ENCODE measurements at regions not wholly inside any gene's neighbourhood (a gene's known extent, or its start where the extent isn't known, plus 50 kb on each side); places are given as distances from the start of the nearest gene placed in this dataset.
"Not testable (repeated sequence)": the region's sequence is repeated elsewhere in the genome, so short reads cannot be mapped to it uniquely, and the experiment has no call there.

- Mint-ChIP-seq H3K4me3 (ENCODE audit: low read depth, unreplicated experiment) (no peak overlapping the region), H3K9me3 (ENCODE audit: low read depth, unreplicated experiment) (no peaks in the 10 kb centered on the region), H3K4me1 (ENCODE audit: low read depth, unreplicated experiment) (no peaks in the 10 kb centered on the region), H3K27me3 (ENCODE audit: unreplicated experiment) (no peaks in the 10 kb centered on the region), H3K36me3 (ENCODE audit: insufficient read depth, unreplicated experiment) (no peaks in the 10 kb centered on the region), H3K27ac (ENCODE audit: unreplicated experiment) (no peak overlapping the region)
- DNase-seq, result no peak
- TF ChIP-seq CTCF (IDR thresholded peaks at IDR 0.05; ENCODE audit: unreplicated experiment), result no peak
- no TSS peak for BruUV-seq (replicated peaks)
- CTCF ChIA-PET, result no interaction called here
- intact Hi-C loops (cut with micrococcal nuclease; ENCODE audit: unreplicated experiment), result no loop called here
Measured at GRCh38 chr9:107780960-107781359, 291.4 kb upstream of the KLF4 start.

DNA sequence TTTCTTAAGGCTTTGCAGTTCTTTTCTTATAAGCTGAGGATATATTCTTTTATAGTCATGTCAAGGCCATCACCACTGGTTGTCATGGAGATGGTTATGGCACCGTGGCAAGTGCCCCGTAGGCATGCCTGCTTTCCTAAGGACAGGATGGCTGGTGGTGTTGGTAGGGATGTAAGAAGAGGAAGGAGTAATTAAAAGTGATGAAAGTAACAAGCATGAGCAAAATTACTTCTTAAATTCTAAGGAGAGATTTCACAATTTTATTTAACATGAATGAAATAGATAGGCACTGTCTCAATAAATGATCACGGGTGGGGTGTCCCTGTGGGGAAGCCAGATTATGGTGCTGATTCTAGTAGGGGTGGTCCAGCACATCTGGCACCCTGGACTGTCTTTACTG, 290.2 kb upstream of the KLF4 start:
- intact Hi-C loops (cut with micrococcal nuclease; ENCODE audit: unreplicated experiment), result no loop called here
- DNase-seq, result no peak
- no peak overlapping the region for H3K27ac Mint-ChIP-seq (ENCODE audit: unreplicated experiment)
- no peaks in the 10 kb centered on the region for H3K27me3 Mint-ChIP-seq (ENCODE audit: unreplicated experiment)
- no peaks in the 10 kb centered on the region for H3K4me1 Mint-ChIP-seq (ENCODE audit: low read depth, unreplicated experiment)
- no peaks in the 10 kb centered on the region for H3K36me3 Mint-ChIP-seq (ENCODE audit: insufficient read depth, unreplicated experiment)
- BruUV-seq (replicated peaks), result no TSS peak
- H3K4me3 Mint-ChIP-seq (ENCODE audit: low read depth, unreplicated experiment), result no peak overlapping the region
- no peaks in the 10 kb centered on the region for H3K9me3 Mint-ChIP-seq (ENCODE audit: low read depth, unreplicated experiment)
- no peak for TF ChIP-seq CTCF (IDR thresholded peaks at IDR 0.05; ENCODE audit: unreplicated experiment)
- CTCF ChIA-PET, result no interaction called here

DNA sequence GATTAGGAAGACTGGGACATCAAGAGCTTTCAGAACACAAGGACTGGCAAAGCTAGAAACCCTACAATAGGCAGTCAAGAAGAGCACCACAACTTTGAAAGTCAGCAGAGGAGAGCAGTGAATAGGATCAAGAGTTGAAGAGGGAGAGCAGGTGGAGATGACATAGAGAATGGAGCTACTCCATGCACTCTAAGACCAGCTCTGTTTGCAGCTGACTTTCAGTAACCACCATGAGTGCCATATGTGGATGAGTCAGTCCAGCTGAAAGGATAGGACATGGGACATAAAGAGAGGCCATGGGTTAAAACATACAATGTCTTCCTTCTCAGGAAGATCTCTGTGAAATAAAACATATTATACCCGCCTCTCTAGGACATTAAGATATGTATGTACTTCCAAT, 289.1 kb upstream of the KLF4 start:
- Mint-ChIP-seq H3K4me3 (ENCODE audit: low read depth, unreplicated experiment) (no peak overlapping the region), H3K4me1 (ENCODE audit: low read depth, unreplicated experiment) (no peaks in the 10 kb centered on the region), H3K27ac (ENCODE audit: unreplicated experiment) (no peak overlapping the region), H3K36me3 (ENCODE audit: insufficient read depth, unreplicated experiment) (no peaks in the 10 kb centered on the region), H3K27me3 (ENCODE audit: unreplicated experiment) (no peaks in the 10 kb centered on the region), H3K9me3 (ENCODE audit: low read depth, unreplicated experiment) (no peaks in the 10 kb centered on the region)
- no peak for DNase-seq
- no peak for TF ChIP-seq CTCF (IDR thresholded peaks at IDR 0.05; ENCODE audit: unreplicated experiment)
- intact Hi-C loops (cut with micrococcal nuclease; ENCODE audit: unreplicated experiment), result no loop called here
- no TSS peak for BruUV-seq (replicated peaks)
- CTCF ChIA-PET, result no interaction called here

DNA sequence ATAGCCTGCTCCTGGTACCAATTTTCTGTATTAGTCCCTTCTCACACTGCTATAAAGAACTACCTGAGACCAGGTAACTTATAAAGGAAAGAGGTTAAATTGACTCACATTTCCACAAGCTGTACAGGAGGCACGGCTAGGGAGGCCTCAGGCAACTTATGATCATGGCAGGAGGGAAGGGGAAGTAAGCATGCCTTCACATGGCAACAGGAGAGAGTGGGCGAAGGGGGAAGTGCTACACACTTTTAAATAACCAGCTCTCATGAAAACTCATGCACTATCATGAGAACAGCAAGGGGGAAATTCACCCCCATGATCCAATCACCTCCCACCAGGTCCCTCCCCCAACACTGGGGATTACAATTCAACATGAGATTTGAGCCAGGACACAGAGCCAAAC, 284.5 kb upstream of the KLF4 start:
- intact Hi-C loops (cut with micrococcal nuclease; ENCODE audit: unreplicated experiment); H3K27me3 Mint-ChIP-seq (ENCODE audit: unreplicated experiment); DNase-seq; CTCF ChIA-PET; BruUV-seq (replicated peaks); H3K4me1 Mint-ChIP-seq (ENCODE audit: low read depth, unreplicated experiment); H3K9me3 Mint-ChIP-seq (ENCODE audit: low read depth, unreplicated experiment); H3K4me3 Mint-ChIP-seq (ENCODE audit: low read depth, unreplicated experiment); H3K27ac Mint-ChIP-seq (ENCODE audit: unreplicated experiment); H3K36me3 Mint-ChIP-seq (ENCODE audit: insufficient read depth, unreplicated experiment): not testable (repeated sequence)

DNA sequence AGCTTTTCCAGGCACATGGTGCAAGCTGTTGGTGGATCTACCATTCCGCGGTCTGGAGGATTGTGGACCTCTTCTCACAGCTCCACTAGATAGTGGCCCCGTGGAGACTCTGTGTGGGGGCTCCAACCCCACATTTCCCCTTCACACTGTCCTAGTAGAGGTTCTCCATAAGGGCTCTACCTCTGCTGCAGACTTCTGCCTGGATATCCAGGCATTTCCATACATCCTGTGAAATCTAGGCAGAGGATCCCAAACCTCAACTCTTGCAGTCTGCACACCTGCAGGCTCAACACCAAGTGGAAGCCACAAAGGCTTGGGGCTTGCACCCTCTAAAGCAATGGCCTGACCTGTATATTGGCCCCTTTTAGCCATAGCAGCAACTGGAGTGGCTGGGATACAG, 283.4 kb upstream of the KLF4 start:
- intact Hi-C loops (cut with micrococcal nuclease; ENCODE audit: unreplicated experiment), result no loop called here
- no peak for DNase-seq
- CTCF ChIA-PET, result no interaction called here
- Mint-ChIP-seq H3K27me3 (ENCODE audit: unreplicated experiment) (no peaks in the 10 kb centered on the region), H3K4me1 (ENCODE audit: low read depth, unreplicated experiment) (no peaks in the 10 kb centered on the region), H3K4me3 (ENCODE audit: low read depth, unreplicated experiment) (no peak overlapping the region), H3K9me3 (ENCODE audit: low read depth, unreplicated experiment) (peaks cover 3% of the 10 kb centered on the region), H3K27ac (ENCODE audit: unreplicated experiment) (no peak overlapping the region), H3K36me3 (ENCODE audit: insufficient read depth, unreplicated experiment) (no peaks in the 10 kb centered on the region)
- no TSS peak for BruUV-seq (replicated peaks)
- TF ChIP-seq CTCF (IDR thresholded peaks at IDR 0.05; ENCODE audit: unreplicated experiment), result no peak
